GM21447 (cell line): ENCODE measurements at regions not wholly inside any gene's neighbourhood (a gene's known extent, or its start where the extent isn't known, plus 50 kb on each side); places are given as distances from the start of the nearest gene placed in this dataset.

Experiments used
- ATAC-seq: cut with Tn5 transposase; IDR thresholded peaks from one replicate; pipeline ENCODE4 v1.9.1; 2021; ENCODE audit not compliant: unreplicated experiment

GRCh38 chr11:28657378-28658030, 549.3 kb downstream of the METTL15 start:
- ATAC-seq, result no peak

GRCh38 chr11:28654191-28654590, 546.0 kb downstream of the METTL15 start:
- no peak for ATAC-seq

DNA sequence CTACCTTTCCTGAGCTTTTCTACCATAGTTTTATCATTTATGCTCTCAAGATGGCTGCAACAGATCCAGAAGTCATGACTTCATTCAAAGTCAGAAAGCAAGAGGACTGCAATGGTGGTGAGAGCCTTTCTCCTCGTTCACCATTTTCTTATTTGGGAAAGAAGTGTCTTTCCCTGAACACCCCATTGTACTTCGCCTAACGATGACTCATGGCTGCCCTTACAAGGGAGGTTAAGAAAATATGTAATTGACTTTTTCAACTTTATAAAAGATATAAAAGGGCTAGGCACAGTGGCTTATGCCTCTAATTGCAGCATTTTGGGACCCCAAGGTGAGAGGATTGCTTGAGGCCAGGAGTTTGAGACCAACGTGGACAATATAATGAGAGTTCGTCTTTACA, 541.7 kb downstream of the METTL15 start:
- no peak for ATAC-seq

DNA sequence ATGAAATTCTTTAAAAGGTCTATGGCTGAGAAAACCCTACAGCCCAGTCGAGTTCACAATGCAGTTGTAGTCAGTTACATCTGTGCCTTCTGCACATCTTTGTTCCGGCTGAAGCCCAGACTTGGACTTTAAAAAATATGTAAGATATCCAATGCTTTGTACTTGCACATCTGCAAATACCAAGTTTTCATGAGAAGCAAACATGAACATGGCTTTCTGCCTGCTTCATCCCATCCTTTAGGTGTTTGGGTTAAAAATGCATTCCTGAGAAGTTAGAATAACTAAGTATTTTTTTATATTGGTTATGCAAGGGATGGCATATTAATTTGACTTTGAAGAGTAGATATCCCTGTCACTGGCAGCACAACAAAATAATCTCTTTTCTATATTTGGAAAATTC, 528.4 kb downstream of the METTL15 start:
- no peak for ATAC-seq

- no peak for ATAC-seq
Measured at GRCh38 chr11:28636033-28636432, 527.8 kb downstream of the METTL15 start.

DNA sequence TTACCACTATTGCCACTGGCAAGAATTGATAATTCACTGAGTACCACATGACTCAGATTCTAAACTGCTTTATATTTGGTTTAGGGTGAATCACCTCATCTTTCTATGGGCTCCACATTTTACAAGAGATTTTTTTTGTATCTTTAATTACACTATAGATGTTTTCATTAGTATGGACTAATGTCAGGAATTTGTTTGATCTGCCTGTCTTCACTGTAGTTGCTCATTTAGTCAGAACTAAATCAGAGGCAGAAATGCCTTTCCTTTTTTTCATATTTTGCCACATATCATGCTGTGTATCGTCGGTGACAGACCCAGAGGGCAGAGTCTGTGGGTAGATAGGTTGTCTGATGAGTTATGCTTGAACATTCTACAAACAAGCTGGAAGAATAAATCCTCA, 524.1 kb downstream of the METTL15 start:
- no peak for ATAC-seq

GRCh38 chr11:28631148-28631547, 523.0 kb downstream of the METTL15 start:
- ATAC-seq, result no peak

DNA sequence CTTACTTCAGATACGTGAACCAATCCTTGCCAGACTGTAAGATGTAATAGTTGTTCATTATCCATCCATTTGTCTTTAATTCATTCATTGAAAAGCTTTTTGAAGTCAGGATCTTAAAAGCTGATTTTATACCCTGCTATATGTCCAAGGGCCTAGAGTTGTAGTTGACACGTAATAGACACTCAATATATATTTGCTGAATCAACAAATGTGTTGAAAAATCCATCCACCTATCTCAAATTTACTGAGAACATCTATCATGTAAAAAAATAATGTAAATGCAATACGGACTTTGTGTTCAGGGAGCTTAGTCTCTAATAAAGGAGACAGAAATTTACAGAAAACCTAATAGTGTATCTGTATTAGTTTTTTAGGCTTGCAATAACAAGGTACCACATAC, 521.0 kb downstream of the METTL15 start:
- ATAC-seq, result no peak

DNA sequence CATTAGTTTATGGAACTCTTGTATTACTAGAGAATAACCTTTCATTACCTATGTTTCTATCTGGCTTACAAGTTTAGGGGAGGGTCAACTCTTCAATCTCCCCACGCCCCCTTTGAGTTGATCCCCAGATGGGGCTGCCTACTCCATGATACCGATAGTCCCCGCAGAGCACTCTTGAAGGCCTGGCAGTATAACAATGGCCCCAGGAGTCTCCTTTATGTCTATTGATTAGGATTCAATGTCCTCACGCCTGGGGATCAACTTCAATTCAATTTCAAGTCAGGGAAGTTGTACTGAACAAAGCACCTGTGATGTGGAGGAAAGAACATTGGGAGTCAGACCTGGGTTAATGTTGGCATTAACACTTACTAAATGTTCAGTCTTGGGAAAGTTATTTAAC, 520.2 kb downstream of the METTL15 start:
- no peak for ATAC-seq

- no peak for ATAC-seq
Measured at GRCh38 chr11:28627690-28628255, 519.6 kb downstream of the METTL15 start.

DNA sequence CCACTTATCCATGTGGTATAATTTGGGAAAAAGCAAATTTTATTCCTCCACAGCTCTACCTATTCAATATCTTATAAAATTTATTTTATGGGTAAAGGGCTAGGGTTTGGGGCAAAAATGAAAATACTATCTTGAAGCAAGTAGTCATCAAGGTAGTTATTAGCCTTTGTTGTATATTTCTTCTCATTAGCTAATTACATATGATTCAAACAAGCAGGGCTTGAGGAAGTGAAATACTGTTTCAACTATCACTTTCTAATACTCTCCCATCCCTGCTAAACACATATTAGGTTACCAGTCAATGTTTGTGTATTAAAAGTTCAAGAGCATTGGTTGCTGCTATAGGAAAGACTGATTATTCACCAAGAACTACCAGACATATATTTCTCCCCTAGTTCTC, 517.3 kb downstream of the METTL15 start:
- ATAC-seq, result no peak

DNA sequence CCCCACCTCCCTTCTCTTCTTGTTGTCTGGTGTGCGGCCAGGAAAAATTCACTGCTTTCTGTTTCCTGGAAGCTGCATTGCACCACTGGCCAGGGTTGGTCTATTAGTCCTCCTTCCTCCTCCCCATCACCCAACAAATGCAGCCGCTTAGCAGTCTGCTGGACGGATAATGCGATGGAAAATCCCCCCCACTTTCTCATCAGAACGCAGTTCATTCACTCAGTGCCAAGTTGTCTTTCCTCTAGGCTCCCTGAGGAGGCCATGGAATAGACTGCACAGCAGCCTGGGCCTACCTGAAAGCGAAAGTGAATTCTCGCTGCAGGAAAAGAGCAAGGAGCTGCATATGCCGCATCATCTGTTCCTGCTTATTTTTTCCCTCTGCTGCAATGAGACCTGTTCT, 513.6 kb downstream of the METTL15 start:
- no peak for ATAC-seq

- no peak for ATAC-seq
Measured at GRCh38 chr11:28619846-28620540, 511.8 kb downstream of the METTL15 start.

GRCh38 chr11:28618416-28618815, 510.2 kb downstream of the METTL15 start:
- no peak for ATAC-seq

- ATAC-seq, result no peak
Measured at GRCh38 chr11:28616160-28616965, 508.2 kb downstream of the METTL15 start.

GRCh38 chr11:28615542-28615941, 507.4 kb downstream of the METTL15 start:
- ATAC-seq, result no peak

GRCh38 chr11:28606930-28607329, 498.7 kb downstream of the METTL15 start:
- ATAC-seq, result no peak

DNA sequence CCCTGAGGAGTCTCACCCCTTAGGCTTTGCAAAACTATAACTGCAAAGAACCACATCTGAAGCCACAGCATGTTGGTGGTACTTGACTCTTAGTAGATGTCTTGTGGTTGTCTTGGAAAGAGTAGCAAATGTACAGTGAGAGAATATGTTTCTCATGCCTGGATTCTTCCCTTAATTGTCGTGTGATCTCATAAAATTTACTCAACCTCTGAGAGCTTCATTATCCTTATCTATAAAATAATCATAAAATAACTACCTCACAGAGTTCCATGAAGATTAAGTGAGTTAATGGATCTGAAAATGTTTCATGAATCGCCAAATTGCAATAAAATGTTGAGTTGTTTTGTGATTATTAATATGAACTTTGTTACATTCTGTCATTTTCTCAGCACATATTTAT, 491.5 kb downstream of the METTL15 start:
- no peak for ATAC-seq

DNA sequence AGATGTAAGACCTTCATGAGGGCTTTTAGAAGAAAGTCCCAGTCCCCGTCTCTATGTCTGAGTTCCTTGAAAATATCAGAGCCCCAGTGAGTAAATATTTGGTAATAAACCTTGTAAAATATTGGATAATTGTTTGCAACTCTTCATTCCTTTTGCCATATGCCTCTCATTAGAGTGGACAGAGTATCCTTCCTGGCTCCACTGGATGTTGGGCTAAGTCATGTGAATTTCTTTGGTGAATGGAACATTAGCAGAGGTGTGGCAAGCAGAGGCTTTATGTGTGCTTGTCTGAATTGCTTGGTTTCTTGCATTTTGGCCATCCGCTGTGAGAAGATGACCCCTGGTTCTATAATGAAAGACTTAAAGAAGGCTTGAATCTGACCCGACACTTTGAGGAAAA, 490.3 kb downstream of the METTL15 start:
- ATAC-seq, result no peak

GRCh38 chr11:28596816-28597215, 488.6 kb downstream of the METTL15 start:
- no peak for ATAC-seq

GRCh38 chr11:28592141-28592540, 484.0 kb downstream of the METTL15 start:
- ATAC-seq, result no peak

DNA sequence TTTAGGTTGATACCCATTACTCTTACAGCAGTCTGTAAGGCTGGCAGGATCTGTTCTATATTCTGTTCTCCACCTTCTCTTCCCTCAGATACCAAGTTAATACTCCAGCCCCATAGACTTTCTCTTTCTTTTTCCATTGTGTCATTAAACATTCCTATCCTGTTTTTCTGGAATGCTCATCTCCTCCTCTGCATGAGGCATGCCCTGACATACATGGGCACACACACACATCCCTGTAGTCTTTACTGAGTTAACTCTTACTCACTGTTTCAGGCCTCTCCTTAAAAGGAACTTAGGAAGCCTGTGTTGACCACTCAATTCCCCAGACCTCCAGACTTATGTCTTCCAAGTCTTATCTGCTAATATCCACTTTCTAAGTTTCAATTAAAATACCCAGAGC, 476.8 kb downstream of the METTL15 start:
- no peak for ATAC-seq
